ENCODE measurements at regions not wholly inside any gene's neighbourhood (a gene's known extent, or its start where the extent isn't known, plus 50 kb on each side); places are given as distances from the start of the nearest gene placed in this dataset. TPM values are rescaled to one million over a fixed set of nuclear protein-coding genes. Genes with fewer than 3 reads are reported as not detected.

GRCh38 chr12:25904442-25904841 lies 54.0 kb upstream of the RASSF8 start:
- Mint-ChIP-seq H3K9me3 (peaks cover 4% of the 10 kb centered on the region), H3K27ac (no peak overlapping the region), H3K4me3 (no peak overlapping the region), H3K4me1 (ENCODE audit: unreplicated experiment) (no peaks in the 10 kb centered on the region), H3K27me3 (peaks cover 4% of the 10 kb centered on the region), H3K36me3 (no peaks in the 10 kb centered on the region)
- DNase-seq (ENCODE audit: extremely low spot score, unreplicated experiment), result no peak
- TF ChIP-seq CTCF (conservative IDR thresholded peaks at IDR 0.05), result no peak

GRCh38 chr12:25906651-25907340 lies 51.7 kb upstream of the RASSF8 start:
- Mint-ChIP-seq H3K9me3 (peaks cover 4% of the 10 kb centered on the region), H3K4me3 (no peak overlapping the region), H3K36me3 (no peaks in the 10 kb centered on the region), H3K4me1 (ENCODE audit: unreplicated experiment) (no peaks in the 10 kb centered on the region), H3K27ac (no peak overlapping the region), H3K27me3 (peaks cover 4% of the 10 kb centered on the region)
- TF ChIP-seq CTCF (conservative IDR thresholded peaks at IDR 0.05), result no peak
- no peak for DNase-seq (ENCODE audit: extremely low spot score, unreplicated experiment)

Small RNA genes lying in the stretch of these regions (microRNA-seq; reads per million reads assigned to microRNA genes)
- gene MIR4302, result not detected

All from type B pancreatic cell (in vitro differentiated cells).